GM12873 (cell line): ENCODE measurements at regions not wholly inside any gene's neighbourhood (a gene's known extent, or its start where the extent isn't known, plus 50 kb on each side); places are given as distances from the start of the nearest gene placed in this dataset.

Experiments used
- TF ChIP-seq, protein P1 (sequence below): IDR thresholded peaks from 2 replicates; pipeline ENCODE4 v1.5.1; 2012; ENCODE audit warnings: low read depth, mild to moderate bottlenecking, moderate library complexity, low read length, control low read depth; ENCODE audit not compliant: insufficient read depth; ENCODE audit errors: missing control alignments

GRCh38 chr4:11183356-11183740 is 245.3 kb downstream of the HS3ST1 start:
- TF ChIP-seq, protein P1, sequence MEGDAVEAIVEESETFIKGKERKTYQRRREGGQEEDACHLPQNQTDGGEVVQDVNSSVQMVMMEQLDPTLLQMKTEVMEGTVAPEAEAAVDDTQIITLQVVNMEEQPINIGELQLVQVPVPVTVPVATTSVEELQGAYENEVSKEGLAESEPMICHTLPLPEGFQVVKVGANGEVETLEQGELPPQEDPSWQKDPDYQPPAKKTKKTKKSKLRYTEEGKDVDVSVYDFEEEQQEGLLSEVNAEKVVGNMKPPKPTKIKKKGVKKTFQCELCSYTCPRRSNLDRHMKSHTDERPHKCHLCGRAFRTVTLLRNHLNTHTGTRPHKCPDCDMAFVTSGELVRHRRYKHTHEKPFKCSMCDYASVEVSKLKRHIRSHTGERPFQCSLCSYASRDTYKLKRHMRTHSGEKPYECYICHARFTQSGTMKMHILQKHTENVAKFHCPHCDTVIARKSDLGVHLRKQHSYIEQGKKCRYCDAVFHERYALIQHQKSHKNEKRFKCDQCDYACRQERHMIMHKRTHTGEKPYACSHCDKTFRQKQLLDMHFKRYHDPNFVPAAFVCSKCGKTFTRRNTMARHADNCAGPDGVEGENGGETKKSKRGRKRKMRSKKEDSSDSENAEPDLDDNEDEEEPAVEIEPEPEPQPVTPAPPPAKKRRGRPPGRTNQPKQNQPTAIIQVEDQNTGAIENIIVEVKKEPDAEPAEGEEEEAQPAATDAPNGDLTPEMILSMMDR = no peak

DNA sequence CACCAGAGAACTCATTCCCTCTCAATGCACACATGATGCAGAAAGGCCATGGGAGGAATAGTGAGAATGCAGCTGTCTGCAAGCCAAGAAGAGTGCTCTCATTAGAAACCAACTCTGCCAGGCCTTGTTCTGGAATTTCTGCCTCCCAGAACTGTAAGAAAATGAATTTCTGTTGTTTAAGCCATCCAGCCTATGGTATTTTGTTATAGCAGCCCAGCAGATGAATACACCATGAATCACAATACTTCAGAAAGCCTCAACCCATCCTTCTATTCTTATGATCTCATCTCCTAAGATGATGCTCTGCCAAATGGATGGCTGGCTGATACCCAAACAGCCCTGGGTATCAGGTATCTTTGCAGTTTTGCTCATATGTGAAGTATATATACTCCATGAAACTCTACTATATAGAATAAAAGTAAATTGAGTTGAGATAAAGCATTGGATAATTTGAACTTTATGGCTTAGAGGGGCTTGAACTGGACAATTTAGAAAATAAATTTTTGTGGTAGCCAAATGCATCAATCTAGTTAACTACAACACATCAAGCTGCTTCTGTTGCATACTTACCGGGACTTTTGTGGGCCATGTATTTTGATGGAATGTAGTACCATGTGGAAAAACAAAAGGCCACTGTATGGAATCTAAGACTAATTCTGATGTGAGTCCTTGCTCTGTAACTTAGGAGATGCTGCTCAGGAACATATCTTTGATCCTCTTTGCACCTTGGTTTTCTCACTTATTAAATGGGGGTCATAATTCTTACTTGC is 245.9 kb downstream of the HS3ST1 start:
- TF ChIP-seq, protein P1 = no peak

DNA sequence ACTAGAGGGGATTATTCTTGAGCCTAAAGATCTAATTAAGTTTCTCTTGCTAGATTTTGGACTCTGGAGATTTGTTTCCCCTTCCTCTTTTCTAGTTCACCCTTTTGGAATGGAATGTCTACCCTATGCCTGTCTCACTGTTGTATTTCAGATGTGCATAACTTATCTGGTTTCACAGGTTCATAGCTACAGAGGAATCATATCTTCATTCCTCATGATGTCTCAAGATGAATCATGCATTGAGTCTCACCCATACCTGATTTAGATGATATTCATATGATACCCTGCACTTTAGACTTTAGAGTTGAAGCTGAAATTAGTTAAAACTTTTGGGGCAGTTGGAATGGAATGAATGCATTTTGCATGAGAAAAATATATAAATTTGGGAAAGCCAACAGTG is 246.7 kb downstream of the HS3ST1 start:
- TF ChIP-seq, protein P1 = no peak

DNA sequence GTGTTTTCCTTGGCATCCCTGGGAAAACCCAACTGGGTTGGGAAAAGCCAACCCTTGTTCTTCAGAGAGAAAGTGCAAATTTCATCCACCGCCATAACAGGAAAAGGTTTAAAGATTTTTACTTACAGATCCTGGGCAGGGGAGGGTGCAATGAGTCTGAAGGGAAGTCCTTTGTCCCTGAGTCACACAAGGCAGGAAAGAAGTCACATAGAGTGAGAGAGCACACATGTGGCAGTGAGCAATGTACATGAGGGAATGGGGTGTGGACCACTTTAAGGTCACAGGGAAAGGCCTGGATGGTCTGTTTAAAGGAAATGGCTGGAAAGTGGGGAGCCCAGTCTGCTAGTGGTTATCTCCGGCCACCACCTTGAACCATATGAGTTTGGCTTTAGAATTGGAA is 248.9 kb downstream of the HS3ST1 start:
- TF ChIP-seq, protein P1 = no peak

- TF ChIP-seq, protein P1 = no peak
These were observed 250.3 kb downstream of the HS3ST1 start for GRCh38 chr4:11178433-11178832.

DNA sequence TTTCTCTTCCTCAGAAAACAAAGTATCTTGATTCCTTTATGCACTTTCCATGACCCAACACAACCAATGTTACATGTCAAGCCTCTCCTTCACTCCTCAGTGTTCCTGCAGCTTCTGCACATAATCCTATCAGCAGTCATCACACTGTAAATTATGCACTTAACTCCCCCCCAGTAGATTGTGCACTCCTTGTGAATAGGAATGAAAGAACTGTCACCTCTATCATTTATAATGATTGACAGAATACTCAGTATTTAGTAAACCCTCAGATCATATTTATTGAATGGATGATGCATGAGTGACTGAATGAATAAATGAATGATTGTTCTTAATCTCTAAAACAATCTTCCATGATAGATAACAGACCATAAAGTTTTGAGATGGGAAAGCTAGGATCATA is 253.3 kb downstream of the HS3ST1 start:
- TF ChIP-seq, protein P1 = no peak

- TF ChIP-seq, protein P1 = no peak
These were observed 262.1 kb downstream of the HS3ST1 start for GRCh38 chr4:11166606-11167005.
